H1 (cell line): ENCODE measurements at regions not wholly inside any gene's neighbourhood (a gene's known extent, or its start where the extent isn't known, plus 50 kb on each side); places are given as distances from the start of the nearest gene placed in this dataset.
"Not testable (repeated sequence)": the region's sequence is repeated elsewhere in the genome, so short reads cannot be mapped to it uniquely, and the experiment has no call there.

ENCODE experiments used
- POLR2A ChIP-seq, 2 experiments: IDR thresholded peaks; 1 replicate in 1 of 2; 2 replicates in 1 of 2; pipeline ENCODE4 v1.6.1; 2011; ENCODE audit warnings: low read depth in 2 of 2, low read length in 2 of 2, mild to moderate bottlenecking in 2 of 2; ENCODE audit errors: control extremely low read depth in 1 of 2
- TF ChIP-seq, protein P1 (sequence below), 3 experiments: IDR thresholded peaks; 1 replicate in 2 of 3; 2 replicates in 1 of 3; pipeline versions ENCODE4 v1.5.1 to v1.6.1; 2011; ENCODE audit warnings: low read length in 3 of 3, mild to moderate bottlenecking in 3 of 3, inconsistent platforms in 2 of 3, low read depth in 1 of 3, moderate library complexity in 1 of 3; ENCODE audit not compliant: insufficient read depth in 1 of 3; ENCODE audit errors: control extremely low read depth in 1 of 3

DNA sequence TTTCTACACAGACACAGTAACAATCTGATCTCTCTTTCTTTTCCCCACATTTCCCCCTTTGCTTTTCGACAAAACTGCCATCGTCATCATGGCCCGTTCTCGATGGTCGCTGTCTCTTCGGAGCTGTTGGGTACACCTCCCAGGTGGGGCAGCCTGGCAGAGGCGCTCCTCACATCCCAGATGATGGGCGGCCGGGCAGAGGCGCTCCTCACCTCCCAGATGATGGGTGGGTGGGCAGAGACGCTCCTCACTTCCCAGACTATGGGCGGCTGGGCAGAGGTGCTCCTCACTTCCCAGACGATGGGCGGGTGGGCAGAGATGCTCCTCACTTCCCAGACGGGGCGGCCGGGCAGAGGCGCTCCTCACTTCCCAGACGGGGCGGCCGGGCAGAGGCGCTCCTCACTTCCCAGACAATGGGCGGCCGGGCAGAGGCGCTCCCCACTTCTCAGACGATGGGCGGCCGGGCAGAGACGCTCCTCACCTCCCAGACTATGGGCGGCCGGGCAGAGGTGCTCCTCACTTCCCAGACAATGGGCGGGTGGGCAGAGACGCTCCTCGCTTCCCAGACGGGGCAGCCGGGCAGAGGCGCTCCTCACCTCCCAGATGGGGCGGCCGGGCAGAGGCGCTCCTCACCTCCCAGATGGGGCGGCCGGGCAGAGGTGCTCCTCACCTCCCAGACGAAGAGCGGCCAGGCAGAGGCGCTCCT is 140.7 kb downstream of the SMC2 start:
- not testable (repeated sequence) for TF ChIP-seq POLR2A (IDR thresholded peaks at IDR 0.05; ENCODE audit: control extremely low read depth in 1 of 2, low read depth in 2 of 2, low read length in 2 of 2)
- TF ChIP-seq, protein P1, sequence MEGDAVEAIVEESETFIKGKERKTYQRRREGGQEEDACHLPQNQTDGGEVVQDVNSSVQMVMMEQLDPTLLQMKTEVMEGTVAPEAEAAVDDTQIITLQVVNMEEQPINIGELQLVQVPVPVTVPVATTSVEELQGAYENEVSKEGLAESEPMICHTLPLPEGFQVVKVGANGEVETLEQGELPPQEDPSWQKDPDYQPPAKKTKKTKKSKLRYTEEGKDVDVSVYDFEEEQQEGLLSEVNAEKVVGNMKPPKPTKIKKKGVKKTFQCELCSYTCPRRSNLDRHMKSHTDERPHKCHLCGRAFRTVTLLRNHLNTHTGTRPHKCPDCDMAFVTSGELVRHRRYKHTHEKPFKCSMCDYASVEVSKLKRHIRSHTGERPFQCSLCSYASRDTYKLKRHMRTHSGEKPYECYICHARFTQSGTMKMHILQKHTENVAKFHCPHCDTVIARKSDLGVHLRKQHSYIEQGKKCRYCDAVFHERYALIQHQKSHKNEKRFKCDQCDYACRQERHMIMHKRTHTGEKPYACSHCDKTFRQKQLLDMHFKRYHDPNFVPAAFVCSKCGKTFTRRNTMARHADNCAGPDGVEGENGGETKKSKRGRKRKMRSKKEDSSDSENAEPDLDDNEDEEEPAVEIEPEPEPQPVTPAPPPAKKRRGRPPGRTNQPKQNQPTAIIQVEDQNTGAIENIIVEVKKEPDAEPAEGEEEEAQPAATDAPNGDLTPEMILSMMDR (IDR thresholded peaks at IDR 0.05; ENCODE audit: control extremely low read depth in 1 of 3, insufficient read depth in 1 of 3, low read depth in 1 of 3, low read length in 3 of 3) = not testable (repeated sequence)
